ENCODE measurements at regions not wholly inside any gene's neighbourhood (a gene's known extent, or its start where the extent isn't known, plus 50 kb on each side); places are given as distances from the start of the nearest gene placed in this dataset.

DNA sequence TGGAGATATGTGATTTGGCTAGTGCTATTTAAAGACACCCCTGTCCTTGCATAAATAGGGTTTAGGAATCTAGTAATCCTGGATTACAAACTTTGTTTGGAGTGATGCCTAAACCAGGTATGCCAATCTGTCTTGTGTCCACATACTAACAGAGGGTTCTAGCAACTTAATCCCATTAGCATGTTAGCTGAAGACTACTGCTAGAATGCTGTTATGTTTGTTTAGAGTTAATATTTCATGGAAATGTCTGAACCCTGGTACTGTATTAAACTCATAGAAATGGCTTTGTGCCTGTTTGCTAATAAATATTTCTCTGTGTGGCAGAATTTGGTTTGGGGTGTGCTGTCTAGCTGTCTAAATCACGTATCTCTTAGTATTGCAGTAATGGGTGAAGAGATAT, 150.8 kb downstream of the PFKFB3 start:
- Histone ChIP-seq H4K20me1 (replicated peaks; ENCODE audit: control insufficient read depth, extremely low read depth, insufficient read depth, low read length) (no peaks in the 10 kb centered on the region), H3K27me3 (ENCODE audit: control insufficient read depth in 2 of 2, insufficient read depth in 2 of 2, low read length in 2 of 2) (no peaks in the 10 kb centered on the region), H3K9me3 (replicated peaks; ENCODE audit: control insufficient read depth, insufficient read depth, low read length) (no peaks in the 10 kb centered on the region), H2AFZ (ENCODE audit: low read depth, low read length) (no peak overlapping the region), H3K27ac (ENCODE audit: insufficient read depth, low read depth, low read length) (no peak overlapping the region), H3K4me3 (replicated peaks in 1 of 3; ENCODE audit: insufficient read depth in 1 of 3, low read depth in 1 of 3, low read length in 3 of 3) (no peak overlapping the region), H3K4me2 (ENCODE audit: insufficient read depth, low read length) (no peak overlapping the region), H3K36me3 (ENCODE audit: control insufficient read depth in 2 of 2, extremely low read depth in 1 of 2, insufficient read depth in 2 of 2, low read length in 2 of 2) (no peaks in the 10 kb centered on the region), H3K9me1 (replicated peaks; ENCODE audit: control insufficient read depth, extremely low read depth, insufficient read depth, low read length) (no peaks in the 10 kb centered on the region), H3K9ac (replicated peaks; ENCODE audit: extremely low read depth, insufficient read depth, low read length) (no peak overlapping the region), H3K4me1 (ENCODE audit: control insufficient read depth, extremely low read depth, insufficient read depth, low read length) (no peaks in the 10 kb centered on the region), H3K79me2 (ENCODE audit: control insufficient read depth, insufficient read depth, low read length) (no peaks in the 10 kb centered on the region)
- no peak for FAIRE-seq
- no TSS peak for BruUV-seq (replicated peaks)
- TF ChIP-seq CTCF (IDR thresholded peaks at IDR 0.05; ENCODE audit: extremely low read depth in 1 of 2, insufficient read depth in 1 of 2, low read depth in 1 of 2, low read length in 2 of 2) (no peak), JUN (IDR thresholded peaks at IDR 0.05; ENCODE audit: borderline replicate concordance, insufficient read depth, insufficient read length, low read depth) (no peak), MYC (IDR thresholded peaks at IDR 0.05; ENCODE audit: low read depth, low read length) (no peak), POLR2A (IDR thresholded peaks at IDR 0.05; ENCODE audit: low read depth, low read length) (no peak), FOS (IDR thresholded peaks at IDR 0.05; ENCODE audit: borderline replicate concordance, insufficient read depth, low read length) (no peak), POLR2AphosphoS5 (IDR thresholded peaks at IDR 0.05; ENCODE audit: insufficient read depth, low read depth, low read length) (no peak), GATA2 (IDR thresholded peaks at IDR 0.05; ENCODE audit: insufficient read depth, insufficient read length, low read depth, low read length) (no peak), EZH2 (IDR thresholded peaks at IDR 0.05; ENCODE audit: borderline replicate concordance, low read depth, low read length, severe bottlenecking) (no peak)
- TF ChIP-seq, protein P1, sequence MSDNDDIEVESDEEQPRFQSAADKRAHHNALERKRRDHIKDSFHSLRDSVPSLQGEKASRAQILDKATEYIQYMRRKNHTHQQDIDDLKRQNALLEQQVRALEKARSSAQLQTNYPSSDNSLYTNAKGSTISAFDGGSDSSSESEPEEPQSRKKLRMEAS (IDR thresholded peaks at IDR 0.05; ENCODE audit: insufficient read depth, insufficient read length), result no peak
- intact Hi-C loops (cut with micrococcal nuclease), result no loop called here
- DNase-seq (ENCODE audit: low read depth, low spot score), result no peak
- dilution Hi-C loops (cut with MboI; ENCODE audit: extremely low pct_ligation_motif_present, low sequenced_read_pairs), result no loop called here
- CTCF ChIA-PET, result interaction anchor here (1.0 kb wide), 1 partner anchor 48 kb away, joined by 4 read pairs; no protein-coding TSS in a partner anchor
- POLR2A ChIA-PET, result no interaction called here

Measured in endothelial cell of umbilical vein (primary cell).